Peyer's patch (tissue), 4 donors: ENCODE measurements at regions not wholly inside any gene's neighbourhood (a gene's known extent, or its start where the extent isn't known, plus 50 kb on each side); places are given as distances from the start of the nearest gene placed in this dataset.

Experiments
- DNase-seq, 3 donors: peaks; one replicate each; pipeline ENCODE4 v3.0.0-alpha.2; 2017 to 2019
- H3K27ac ChIP-seq, 4 donors: fragments of 200-600 bp; sonication (generic); one replicate each; pipeline ENCODE4 v1.5.1; 2016 to 2019
- H3K27me3 ChIP-seq, 2 donors: fragments of 200-600 bp; sonication (generic); one replicate each; pipeline ENCODE4 v1.5.1; 2019
- H3K36me3 ChIP-seq, 3 donors: fragments of 200-600 bp; sonication (generic); one replicate each; pipeline ENCODE4 v1.5.1; 2016 to 2019
- H3K4me1 ChIP-seq, 4 donors: fragments of 200-600 bp; sonication (generic); one replicate each; pipeline ENCODE4 v1.5.1; 2016 to 2019
- H3K4me3 ChIP-seq, 4 donors: fragments of 200-600 bp; sonication (generic); 1 replicate in 3 of 4; 2 replicates in 1 of 4; pipeline ENCODE4 v1.5.1; 2016 to 2019; ENCODE audit warnings: mild to moderate bottlenecking in 1 of 4
- H3K9me3 ChIP-seq, 4 donors: fragments of 200-600 bp; sonication (generic); one replicate each; pipeline ENCODE4 v1.5.1; 2016 to 2019; ENCODE audit warnings: mild to moderate bottlenecking in 1 of 4
- CTCF ChIP-seq, 6 experiments: fragments of 450-650 bp in 4 of 6; fragments of 200-600 bp in 2 of 6; sonication (generic) in 1 of 6; IDR thresholded peaks; one replicate each; pipeline ENCODE4 v1.5.1; 2017 to 2019; ENCODE audit warnings: antibody characterized with exemption in 6 of 6, mild to moderate bottlenecking in 3 of 6, moderate library complexity in 1 of 6
- POLR2A ChIP-seq, 2 donors: fragments of 450-650 bp; IDR thresholded peaks; one replicate each; pipeline ENCODE4 v1.5.1; 2017; ENCODE audit warnings: antibody characterized with exemption in 2 of 2, mild to moderate bottlenecking in 2 of 2, moderate library complexity in 2 of 2

DNA sequence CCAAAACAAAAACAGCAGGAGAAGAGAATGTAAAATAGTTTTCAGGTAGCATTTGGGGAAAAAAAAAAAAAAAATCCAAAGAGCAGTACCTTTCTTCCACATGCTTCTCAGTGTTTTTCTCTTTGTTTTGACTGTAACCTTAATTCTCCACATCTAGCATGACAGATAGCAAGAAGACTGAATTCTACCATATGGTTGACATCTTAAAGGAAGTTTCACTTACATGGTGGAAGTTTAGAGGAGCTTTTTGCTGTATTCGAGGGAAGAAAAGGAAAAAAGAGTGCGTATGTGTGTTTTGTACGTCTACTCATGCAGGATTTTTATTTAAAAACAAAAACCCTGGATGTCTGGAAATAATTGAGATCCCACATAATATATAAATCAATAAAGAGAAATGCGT, 604.8 kb downstream of the CCDC171 start:
- peaks cover 0 to 8% (median 0%) of the 10 kb centered on the region in 4 donors for H3K4me1 ChIP-seq
- H3K9me3 ChIP-seq, result no peaks in the 10 kb centered on the region
- TF ChIP-seq POLR2A (IDR thresholded peaks at IDR 0.05) (no peak), CTCF (IDR thresholded peaks at IDR 0.05) (no peak)
- no peak overlapping the region for H3K27ac ChIP-seq
- H3K27me3 ChIP-seq, result no peaks in the 10 kb centered on the region
- no peak for DNase-seq
- no peaks in the 10 kb centered on the region for H3K36me3 ChIP-seq
- H3K4me3 ChIP-seq, result no peak overlapping the region

DNA sequence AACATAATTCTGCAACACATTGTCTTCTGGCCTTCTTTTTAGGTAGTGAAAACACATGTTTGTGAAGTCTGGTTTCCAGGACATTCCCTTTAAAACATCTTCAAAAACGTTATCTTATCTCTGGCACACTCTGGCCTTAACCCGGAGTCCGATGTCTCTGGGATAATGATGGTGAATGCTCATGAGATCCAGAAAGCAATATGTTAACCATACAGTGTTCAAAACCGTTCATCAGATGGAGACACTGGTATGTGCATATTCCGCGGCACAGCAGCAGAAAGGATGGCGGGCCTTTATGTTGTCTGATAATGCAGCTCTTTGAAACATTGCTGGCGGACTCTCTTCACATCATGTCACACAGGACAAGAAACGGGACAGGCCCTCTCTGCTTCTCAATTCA, 605.2 kb downstream of the CCDC171 start:
- Histone ChIP-seq H3K36me3 (no peaks in the 10 kb centered on the region), H3K4me1 (peaks cover 0 to 8% (median 0%) of the 10 kb centered on the region in 4 donors), H3K27me3 (no peaks in the 10 kb centered on the region), H3K4me3 (no peak overlapping the region), H3K27ac (no peak overlapping the region), H3K9me3 (no peaks in the 10 kb centered on the region)
- DNase-seq, result no peak
- TF ChIP-seq CTCF (IDR thresholded peaks at IDR 0.05) (no peak), POLR2A (IDR thresholded peaks at IDR 0.05) (no peak)

DNA sequence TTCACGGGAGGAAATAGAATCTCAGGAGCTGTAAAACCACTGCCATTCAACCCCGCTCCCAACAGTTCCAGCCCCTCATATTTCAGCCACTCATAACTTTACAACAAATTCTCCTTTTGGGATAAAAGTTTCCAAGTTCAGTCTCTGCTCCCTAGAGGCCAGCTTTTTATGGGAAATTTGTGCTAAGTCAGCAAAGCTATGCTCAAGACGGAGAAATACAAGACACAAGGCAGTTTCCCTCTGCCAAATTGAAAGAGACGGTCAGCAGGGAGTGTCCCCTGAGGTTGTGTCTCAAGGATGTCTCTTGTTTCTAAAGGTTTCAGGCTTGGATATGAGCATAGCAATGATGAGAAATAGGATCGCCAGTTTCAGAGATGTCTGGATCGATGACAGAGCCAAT, 608.6 kb downstream of the CCDC171 start:
- DNase-seq, result no peak
- Histone ChIP-seq H3K27ac (no peak overlapping the region), H3K9me3 (no peaks in the 10 kb centered on the region), H3K4me1 (no peaks in the 10 kb centered on the region), H3K4me3 (no peak overlapping the region), H3K36me3 (no peaks in the 10 kb centered on the region), H3K27me3 (no peaks in the 10 kb centered on the region)
- no peak for TF ChIP-seq CTCF (IDR thresholded peaks at IDR 0.05)
- TF ChIP-seq POLR2A (IDR thresholded peaks at IDR 0.05), result no peak

DNA sequence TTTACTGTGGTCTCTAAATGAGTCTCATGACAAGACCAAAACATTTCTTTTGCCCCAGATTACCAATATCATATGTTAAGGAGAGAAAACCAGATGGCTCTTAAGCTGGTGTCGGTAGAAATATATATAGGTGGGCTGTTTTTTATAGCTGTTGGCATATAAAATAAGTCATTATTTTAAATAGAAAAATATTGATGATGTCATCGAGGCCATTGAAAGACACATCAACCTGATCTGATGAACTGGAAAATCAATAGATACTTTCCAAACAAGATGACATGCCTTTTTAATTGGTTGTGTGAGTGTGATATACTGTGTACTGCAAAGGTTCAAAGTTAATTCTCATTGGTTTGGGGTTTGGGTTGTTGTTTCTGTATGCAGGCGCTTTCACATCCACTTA, 617.3 kb downstream of the CCDC171 start:
- Histone ChIP-seq H3K36me3 (no peaks in the 10 kb centered on the region), H3K4me3 (no peak overlapping the region), H3K4me1 (no peaks in the 10 kb centered on the region), H3K27ac (no peak overlapping the region), H3K9me3 (no peaks in the 10 kb centered on the region), H3K27me3 (no peaks in the 10 kb centered on the region)
- TF ChIP-seq CTCF (IDR thresholded peaks at IDR 0.05), result no peak
- TF ChIP-seq POLR2A (IDR thresholded peaks at IDR 0.05), result no peak
- no peak for DNase-seq

GRCh38 chr9:16171911-16172310, 619.1 kb downstream of the CCDC171 start:
- Histone ChIP-seq H3K9me3 (no peaks in the 10 kb centered on the region), H3K36me3 (no peaks in the 10 kb centered on the region), H3K27ac (no peak overlapping the region), H3K4me1 (no peaks in the 10 kb centered on the region), H3K4me3 (no peak overlapping the region), H3K27me3 (no peaks in the 10 kb centered on the region)
- TF ChIP-seq POLR2A (IDR thresholded peaks at IDR 0.05) (no peak), CTCF (IDR thresholded peaks at IDR 0.05) (no peak)
- DNase-seq, result no peak

DNA sequence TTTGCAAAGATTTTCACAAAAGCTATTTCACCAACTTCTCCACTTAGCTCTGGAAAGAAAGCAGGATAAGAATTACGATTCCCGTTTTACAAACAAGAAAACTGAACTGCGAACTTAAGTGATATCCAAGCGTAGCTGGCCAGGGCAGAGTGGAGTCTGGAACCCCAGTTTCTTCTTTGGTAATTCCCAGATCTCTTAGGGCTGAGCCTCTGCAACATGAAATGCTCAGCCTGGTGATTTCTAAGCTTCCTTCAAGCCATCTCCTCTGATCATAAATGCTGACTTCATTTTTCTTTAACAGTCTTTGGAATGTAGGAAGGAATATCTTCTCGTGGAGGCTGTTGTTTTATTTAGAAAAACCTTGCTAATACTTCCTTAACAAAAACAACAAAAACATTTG, 620.0 kb downstream of the CCDC171 start:
- Histone ChIP-seq H3K9me3 (no peaks in the 10 kb centered on the region), H3K36me3 (no peaks in the 10 kb centered on the region), H3K4me3 (no peak overlapping the region), H3K4me1 (no peaks in the 10 kb centered on the region), H3K27ac (no peak overlapping the region), H3K27me3 (no peaks in the 10 kb centered on the region)
- no peak for TF ChIP-seq CTCF (IDR thresholded peaks at IDR 0.05)
- TF ChIP-seq POLR2A (IDR thresholded peaks at IDR 0.05), result no peak
- DNase-seq, result no peak
